Aorta (tissue), 5 donors: ENCODE measurements at regions not wholly inside any gene's neighbourhood (a gene's known extent, or its start where the extent isn't known, plus 50 kb on each side); places are given as distances from the start of the nearest gene placed in this dataset.

ENCODE experiments used
- ATAC-seq: fragments of 200-7000 bp; cut with Tn5 transposase; one replicate; pipeline ENCODE4 v1.9.1; 2022; ENCODE audit warnings: moderate library complexity; ENCODE audit not compliant: low FRiP score
- DNase-seq, 2 donors: peaks; one replicate each; pipeline ENCODE4 v3.0.0-alpha.2; 2020
- H3K27ac ChIP-seq, 2 donors: one replicate each; pipeline ENCODE4 v1.5.1; 2013; ENCODE audit warnings: low read length in 2 of 2, mild to moderate bottlenecking in 2 of 2, moderate library complexity in 2 of 2, control low read depth in 1 of 2, inconsistent platforms in 1 of 2, low read depth in 1 of 2
- H3K27me3 ChIP-seq, 2 donors: one replicate each; pipeline ENCODE4 v1.6.1; 2013; ENCODE audit warnings: control low read depth in 1 of 2, low read length in 1 of 2, mild to moderate bottlenecking in 1 of 2, moderate library complexity in 1 of 2; ENCODE audit not compliant: insufficient read depth in 2 of 2, control insufficient read depth in 1 of 2
- H3K36me3 ChIP-seq, 2 donors: one replicate each; pipeline ENCODE4 v1.6.1; 2013; ENCODE audit warnings: control low read depth in 1 of 2, low read length in 1 of 2, mild to moderate bottlenecking in 1 of 2; ENCODE audit not compliant: insufficient read depth in 2 of 2, control insufficient read depth in 1 of 2
- H3K4me1 ChIP-seq, 2 donors: one replicate each; pipeline ENCODE4 v1.6.1; 2013; ENCODE audit warnings: low read length in 2 of 2, control low read depth in 1 of 2, mild to moderate bottlenecking in 1 of 2, moderate library complexity in 1 of 2; ENCODE audit not compliant: insufficient read depth in 2 of 2, control insufficient read depth in 1 of 2
- H3K4me3 ChIP-seq, 2 donors: one replicate each; pipeline ENCODE4 v1.5.1; 2013; ENCODE audit warnings: low read length in 2 of 2, control low read depth in 1 of 2, mild to moderate bottlenecking in 1 of 2
- H3K9me3 ChIP-seq: one replicate; pipeline ENCODE4 v1.6.1; 2013; ENCODE audit warnings: mild to moderate bottlenecking, low read length; ENCODE audit not compliant: control insufficient read depth
- WGBS, 2 donors: extraction: QIAGEN DNeasy Blood & Tissue Kit; methylation state at CpG; one replicate each; pipeline ENCODE4 v1.1.7; 2013; 5-methylcytosine and 5-hydroxymethylcytosine counted together
- intact Hi-C, 2 donors: fragments of 100-400 bp; cut with DNase I; formaldehyde crosslinking; loops; one replicate each; pipeline versions ENCODE4 v1.14.2 to v1.15.0; 2022
- donor health status: healthy with polysubstance abuse.
- donor health status: Bipolar disorder and iron deficiency.
- donor health status: DM: no; HTN: no; CAD: no.
- donor health status: DM: no; HTN: no; CAD: no.
- donor health status: DM: yes; HTN: yes; CAD: no.

GRCh38 chr4:23040539-23040938 is 347.8 kb downstream of the GBA3 start:
- no peaks in the 10 kb centered on the region for H3K4me1 ChIP-seq
- no peak overlapping the region for H3K4me3 ChIP-seq
- H3K27me3 ChIP-seq, result no peaks in the 10 kb centered on the region
- ATAC-seq (no peak), DNase-seq (no peak)
- no peak overlapping the region for H3K27ac ChIP-seq
- H3K36me3 ChIP-seq, result no peaks in the 10 kb centered on the region
- WGBS, 2 donors, result 88 to 90% methylated on average over 1 of the region's 1 CpG
- intact Hi-C loops, result no loop called here
- no peaks in the 10 kb centered on the region for H3K9me3 ChIP-seq

- Histone ChIP-seq H3K27ac (no peak overlapping the region), H3K4me1 (no peaks in the 10 kb centered on the region), H3K9me3 (no peaks in the 10 kb centered on the region), H3K4me3 (no peak overlapping the region), H3K36me3 (no peaks in the 10 kb centered on the region), H3K27me3 (no peaks in the 10 kb centered on the region)
- no peak for DNase-seq
- 63 to 70% methylated on average over 1 of the region's 1 CpG for WGBS, 2 donors
- intact Hi-C loops, result no loop called here
- no peak for ATAC-seq
Observed at GRCh38 chr4:23039818-23040217, 347.1 kb downstream of the GBA3 start.

GRCh38 chr4:23038626-23039491 is 346.1 kb downstream of the GBA3 start:
- Histone ChIP-seq H3K36me3 (no peaks in the 10 kb centered on the region), H3K4me3 (no peak overlapping the region), H3K27me3 (no peaks in the 10 kb centered on the region), H3K4me1 (no peaks in the 10 kb centered on the region), H3K27ac (no peak overlapping the region), H3K9me3 (no peaks in the 10 kb centered on the region)
- 29 to 49% methylated on average over 5 of the region's 5 CpGs for WGBS, 2 donors
- intact Hi-C loops, result no loop called here
- ATAC-seq, result no peak
- no peak for DNase-seq

GRCh38 chr4:23036921-23037495 is 344.3 kb downstream of the GBA3 start:
- no peaks in the 10 kb centered on the region for H3K36me3 ChIP-seq
- no peak overlapping the region for H3K27ac ChIP-seq
- DNase-seq (no peak), ATAC-seq (no peak)
- H3K4me3 ChIP-seq, result no peak overlapping the region
- no peaks in the 10 kb centered on the region for H3K27me3 ChIP-seq
- no peaks in the 10 kb centered on the region for H3K4me1 ChIP-seq
- intact Hi-C loops, result no loop called here
- H3K9me3 ChIP-seq, result no peaks in the 10 kb centered on the region
- WGBS, 2 donors, result 82 to 83% methylated on average over 10 of the region's 10 CpGs

- 64 to 72% methylated on average over 3 of the region's 3 CpGs for WGBS, 2 donors
- Histone ChIP-seq H3K27me3 (no peaks in the 10 kb centered on the region), H3K4me1 (no peaks in the 10 kb centered on the region), H3K27ac (no peak overlapping the region), H3K4me3 (no peak overlapping the region), H3K9me3 (no peaks in the 10 kb centered on the region), H3K36me3 (no peaks in the 10 kb centered on the region)
- intact Hi-C loops, result no loop called here
- DNase-seq, result no peak
- ATAC-seq, result no peak
Observed at GRCh38 chr4:23036503-23036902, 343.8 kb downstream of the GBA3 start.

- 73 to 78% methylated on average over 3 of the region's 3 CpGs for WGBS, 2 donors
- Histone ChIP-seq H3K27me3 (no peaks in the 10 kb centered on the region), H3K36me3 (no peaks in the 10 kb centered on the region), H3K9me3 (no peaks in the 10 kb centered on the region), H3K27ac (no peak overlapping the region), H3K4me3 (no peak overlapping the region), H3K4me1 (no peaks in the 10 kb centered on the region)
- ATAC-seq (peak; percentile 15), DNase-seq (no peak)
- intact Hi-C loops, result no loop called here
Observed at GRCh38 chr4:23035521-23036056, 342.9 kb downstream of the GBA3 start.

- H3K4me3 ChIP-seq, result no peak overlapping the region
- H3K4me1 ChIP-seq, result no peaks in the 10 kb centered on the region
- H3K36me3 ChIP-seq, result no peaks in the 10 kb centered on the region
- intact Hi-C loops, result no loop called here
- DNase-seq, result no peak
- H3K27me3 ChIP-seq, result no peaks in the 10 kb centered on the region
- H3K27ac ChIP-seq, result no peak overlapping the region
- ATAC-seq, result no peak
- H3K9me3 ChIP-seq, result no peaks in the 10 kb centered on the region
Observed at GRCh38 chr4:23034731-23035130, 342.0 kb downstream of the GBA3 start.

- ATAC-seq (no peak), DNase-seq (no peak)
- Histone ChIP-seq H3K9me3 (no peaks in the 10 kb centered on the region), H3K36me3 (no peaks in the 10 kb centered on the region), H3K27me3 (no peaks in the 10 kb centered on the region), H3K4me3 (no peak overlapping the region), H3K4me1 (no peaks in the 10 kb centered on the region), H3K27ac (no peak overlapping the region)
- intact Hi-C loops, result no loop called here
- WGBS, 2 donors, result 26% methylated on average over 2 of the region's 2 CpGs
Observed at GRCh38 chr4:23033796-23034195, 341.1 kb downstream of the GBA3 start.

GRCh38 chr4:23028875-23029274 is 336.1 kb downstream of the GBA3 start:
- no peak overlapping the region for H3K27ac ChIP-seq
- H3K27me3 ChIP-seq, result no peaks in the 10 kb centered on the region
- WGBS, 2 donors, result 70 to 77% methylated on average over 3 of the region's 3 CpGs
- peaks cover 2% of the 10 kb centered on the region for H3K9me3 ChIP-seq
- no peaks in the 10 kb centered on the region for H3K36me3 ChIP-seq
- no peaks in the 10 kb centered on the region for H3K4me1 ChIP-seq
- H3K4me3 ChIP-seq, result no peak overlapping the region
- intact Hi-C loops, result no loop called here
- DNase-seq (no peak), ATAC-seq (no peak)
